Medulla oblongata (tissue), 1 donor: ENCODE measurements at regions not wholly inside any gene's neighbourhood (a gene's known extent, or its start where the extent isn't known, plus 50 kb on each side); places are given as distances from the start of the nearest gene placed in this dataset.

Experiments used
- DNase-seq: peaks from one replicate; pipeline ENCODE4 v3.0.0-alpha.2; 2015; ENCODE audit errors: extremely low spot score

GRCh38 chr17:65366102-65366844 is 195.2 kb downstream of the AXIN2 start:
- DNase-seq, result no peak

- no peak for DNase-seq
These were observed 196.3 kb downstream of the AXIN2 start for GRCh38 chr17:65365169-65365568.

GRCh38 chr17:65364438-65364837 is 197.0 kb downstream of the AXIN2 start:
- no peak for DNase-seq

- no peak for DNase-seq
These were observed 198.6 kb downstream of the AXIN2 start for GRCh38 chr17:65362826-65363225.

- DNase-seq, result no peak
These were observed 200.4 kb downstream of the AXIN2 start for GRCh38 chr17:65360961-65361552.

- no peak for DNase-seq
These were observed 202.4 kb downstream of the AXIN2 start for GRCh38 chr17:65359016-65359415.

- peak; percentile 60 for DNase-seq
These were observed 204.9 kb downstream of the AXIN2 start for GRCh38 chr17:65356536-65356935.

GRCh38 chr17:65355246-65355645 is 206.2 kb downstream of the AXIN2 start:
- no peak for DNase-seq

- DNase-seq, result no peak
These were observed 211.5 kb downstream of the AXIN2 start for GRCh38 chr17:65349916-65350315.

- DNase-seq, result peak; percentile 82
These were observed 209.0 kb downstream of the RGS9 start for GRCh38 chr17:65346166-65346565.

- DNase-seq, result peak; percentile 2
These were observed 208.3 kb downstream of the RGS9 start for GRCh38 chr17:65345261-65346005.

- DNase-seq, result no peak
These were observed 203.2 kb downstream of the RGS9 start for GRCh38 chr17:65340401-65340800.

- no peak for DNase-seq
These were observed 197.2 kb downstream of the RGS9 start for GRCh38 chr17:65334406-65334805.

- DNase-seq, result no peak
These were observed 195.6 kb downstream of the RGS9 start for GRCh38 chr17:65332779-65333178.

GRCh38 chr17:65332375-65332774 is 195.2 kb downstream of the RGS9 start:
- no peak for DNase-seq

GRCh38 chr17:65328567-65328966 is 191.4 kb downstream of the RGS9 start:
- no peak for DNase-seq

GRCh38 chr17:65324611-65325342 is 187.6 kb downstream of the RGS9 start:
- no peak for DNase-seq

GRCh38 chr17:65323049-65323448 is 185.9 kb downstream of the RGS9 start:
- no peak for DNase-seq

- no peak for DNase-seq
These were observed 183.7 kb downstream of the RGS9 start for GRCh38 chr17:65320820-65321219.

- no peak for DNase-seq
These were observed 177.0 kb downstream of the RGS9 start for GRCh38 chr17:65314212-65314611.

GRCh38 chr17:65312718-65313377 is 175.7 kb downstream of the RGS9 start:
- no peak for DNase-seq

GRCh38 chr17:65311261-65311660 is 174.1 kb downstream of the RGS9 start:
- no peak for DNase-seq
